Spleen (tissue), 7 donors: ENCODE measurements at regions not wholly inside any gene's neighbourhood (a gene's known extent, or its start where the extent isn't known, plus 50 kb on each side); places are given as distances from the start of the nearest gene placed in this dataset.

Experiments
- POLR2AphosphoS5 ChIP-seq, 3 donors: sonication (generic); formaldehyde crosslinking; IDR thresholded peaks; one replicate each; pipeline ENCODE4 v1.5.1; 2017; ENCODE audit warnings: antibody characterized with exemption in 3 of 3
- TF ChIP-seq, protein P1 (sequence below), 11 experiments: fragments of 200-600 bp in 7 of 11; fragments of 450-650 bp in 4 of 11; sonication (generic) in 4 of 11; IDR thresholded peaks in 8 of 11; conservative IDR thresholded peaks in 3 of 11; 1 replicate in 7 of 11; 2 replicates in 4 of 11; pipeline versions ENCODE4 v1.4.0 to v1.8.0; 2016 to 2021; ENCODE audit warnings: antibody characterized with exemption in 11 of 11, inconsistent platforms in 4 of 11, mild to moderate bottlenecking in 1 of 11
- donor health status: DM: no; HTN: no; CAD: no; lungs with moderate emphysema.
- donor health status: DM: no; HTN: no; CAD: no.
- donor health status: DM: no; HTN: no; CAD: no.

- TF ChIP-seq, protein P1, sequence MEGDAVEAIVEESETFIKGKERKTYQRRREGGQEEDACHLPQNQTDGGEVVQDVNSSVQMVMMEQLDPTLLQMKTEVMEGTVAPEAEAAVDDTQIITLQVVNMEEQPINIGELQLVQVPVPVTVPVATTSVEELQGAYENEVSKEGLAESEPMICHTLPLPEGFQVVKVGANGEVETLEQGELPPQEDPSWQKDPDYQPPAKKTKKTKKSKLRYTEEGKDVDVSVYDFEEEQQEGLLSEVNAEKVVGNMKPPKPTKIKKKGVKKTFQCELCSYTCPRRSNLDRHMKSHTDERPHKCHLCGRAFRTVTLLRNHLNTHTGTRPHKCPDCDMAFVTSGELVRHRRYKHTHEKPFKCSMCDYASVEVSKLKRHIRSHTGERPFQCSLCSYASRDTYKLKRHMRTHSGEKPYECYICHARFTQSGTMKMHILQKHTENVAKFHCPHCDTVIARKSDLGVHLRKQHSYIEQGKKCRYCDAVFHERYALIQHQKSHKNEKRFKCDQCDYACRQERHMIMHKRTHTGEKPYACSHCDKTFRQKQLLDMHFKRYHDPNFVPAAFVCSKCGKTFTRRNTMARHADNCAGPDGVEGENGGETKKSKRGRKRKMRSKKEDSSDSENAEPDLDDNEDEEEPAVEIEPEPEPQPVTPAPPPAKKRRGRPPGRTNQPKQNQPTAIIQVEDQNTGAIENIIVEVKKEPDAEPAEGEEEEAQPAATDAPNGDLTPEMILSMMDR (IDR thresholded peaks at IDR 0.05 in 8 of 11, conservative IDR thresholded peaks at IDR 0.05 in 3 of 11): no peak
- TF ChIP-seq POLR2AphosphoS5 (IDR thresholded peaks at IDR 0.05): no peak
These were observed 648.0 kb upstream of the IGFBP3 start for GRCh38 chr7:46569133-46569465.
